Activated CD8-positive, alpha-beta memory T cell treated with anti-CD3 and anti-CD28 coated beads for 24 hours (primary cell): ENCODE measurements at regions not wholly inside any gene's neighbourhood (a gene's known extent, or its start where the extent isn't known, plus 50 kb on each side); places are given as distances from the start of the nearest gene placed in this dataset.
"Not testable (repeated sequence)": the region's sequence is repeated elsewhere in the genome, so short reads cannot be mapped to it uniquely, and the experiment has no call there.

Experiments used
- DNase-seq: peaks from one replicate; pipeline ENCODE4 v3.0.0-alpha.2; 2020

- no peak for DNase-seq
Observed at GRCh38 chr20:48461091-48461734, 366.6 kb downstream of the PREX1 start.

- no peak for DNase-seq
Observed at GRCh38 chr20:48460681-48461080, 367.1 kb downstream of the PREX1 start.

GRCh38 chr20:48459722-48460395 lies 367.9 kb downstream of the PREX1 start:
- no peak for DNase-seq

- no peak for DNase-seq
Observed at GRCh38 chr20:48458601-48459385, 369.0 kb downstream of the PREX1 start.

GRCh38 chr20:48458003-48458377 lies 369.8 kb downstream of the PREX1 start:
- no peak for DNase-seq

GRCh38 chr20:48457193-48458002 lies 370.4 kb downstream of the PREX1 start:
- DNase-seq, result no peak

GRCh38 chr20:48456366-48457192 lies 371.2 kb downstream of the PREX1 start:
- DNase-seq, result no peak

- DNase-seq, result no peak
Observed at GRCh38 chr20:48455651-48456365, 372.0 kb downstream of the PREX1 start.

- DNase-seq, result no peak
Observed at GRCh38 chr20:48454671-48455490, 372.9 kb downstream of the PREX1 start.

- DNase-seq, result no peak
Observed at GRCh38 chr20:48453477-48454093, 374.2 kb downstream of the PREX1 start.

- no peak for DNase-seq
Observed at GRCh38 chr20:48451401-48451800, 376.4 kb downstream of the PREX1 start.

- DNase-seq, result no peak
Observed at GRCh38 chr20:48448666-48449600, 378.9 kb downstream of the PREX1 start.

- DNase-seq, result no peak
Observed at GRCh38 chr20:48447456-48447855, 380.3 kb downstream of the PREX1 start.

- no peak for DNase-seq
Observed at GRCh38 chr20:48445827-48446226, 382.0 kb downstream of the PREX1 start.

- no peak for DNase-seq
Observed at GRCh38 chr20:48444249-48444648, 383.6 kb downstream of the PREX1 start.

- DNase-seq, result no peak
Observed at GRCh38 chr20:48440916-48441315, 386.9 kb downstream of the PREX1 start.

- DNase-seq, result not testable (repeated sequence)
Observed at GRCh38 chr20:48440261-48440660, 387.5 kb downstream of the PREX1 start.

- DNase-seq, result no peak
Observed at GRCh38 chr20:48437146-48437545, 390.7 kb downstream of the PREX1 start.

- not testable (repeated sequence) for DNase-seq
Observed at GRCh38 chr20:48436609-48437008, 391.2 kb downstream of the PREX1 start.
